OCI-LY1 (cell line): ENCODE measurements at regions not wholly inside any gene's neighbourhood (a gene's known extent, or its start where the extent isn't known, plus 50 kb on each side); places are given as distances from the start of the nearest gene placed in this dataset.
"Not testable (repeated sequence)": the region's sequence is repeated elsewhere in the genome, so short reads cannot be mapped to it uniquely, and the experiment has no call there.

Experiments used
- H2AFZ ChIP-seq: fragments of 200-600 bp; sonication (generic), shearing (Covaris generic); 2 replicates; pipeline ENCODE4 v1.6.0; 2014; ENCODE audit warnings: antibody characterized with exemption, mild to moderate bottlenecking, low read length
- H3F3A ChIP-seq: fragments of 200-600 bp; sonication (generic), shearing (Covaris generic); 2 replicates; pipeline ENCODE4 v1.6.0; 2014; ENCODE audit warnings: mild to moderate bottlenecking, antibody characterized with exemption, low read length, moderate library complexity; ENCODE audit not compliant: insufficient read depth
- H3K27ac ChIP-seq: fragments of 200-600 bp; sonication (generic); 2 replicates; pipeline ENCODE4 v1.5.1; 2014; ENCODE audit warnings: low read length, mixed run types, mild to moderate bottlenecking, low read depth; ENCODE audit not compliant: poor library complexity, severe bottlenecking
- H3K27me3 ChIP-seq: fragments of 200-600 bp; sonication (generic); 2 replicates; pipeline ENCODE4 v1.6.0; 2014; ENCODE audit warnings: antibody characterized with exemption, mild to moderate bottlenecking, low read length, moderate library complexity; ENCODE audit not compliant: insufficient read depth
- H3K36me3 ChIP-seq: fragments of 200-600 bp; sonication (generic); 2 replicates; pipeline ENCODE4 v1.6.1; 2014; ENCODE audit warnings: mild to moderate bottlenecking, antibody characterized with exemption, low read length, moderate library complexity, mixed read lengths; ENCODE audit not compliant: insufficient read depth
- H3K4me1 ChIP-seq: fragments of 200-600 bp; sonication (generic); 2 replicates; pipeline ENCODE4 v1.5.1; 2014; ENCODE audit warnings: mild to moderate bottlenecking, low read length, moderate library complexity; ENCODE audit not compliant: insufficient read depth, severe bottlenecking
- H3K4me2 ChIP-seq: fragments of 200-600 bp; sonication (generic), shearing (Covaris generic); 2 replicates; pipeline ENCODE4 v1.6.1; 2014; ENCODE audit warnings: low read length
- H3K4me3 ChIP-seq: fragments of 200-600 bp; sonication (generic); 2 replicates; pipeline ENCODE4 v1.5.1; 2014; ENCODE audit warnings: low read length, low read depth, mild to moderate bottlenecking, mixed read lengths; ENCODE audit not compliant: poor library complexity, severe bottlenecking
- H3K79me2 ChIP-seq: fragments of 200-600 bp; shearing (Covaris generic); 2 replicates; pipeline ENCODE4 v1.6.1; 2016; ENCODE audit warnings: mixed run types, low read length, mixed read lengths; ENCODE audit not compliant: insufficient read depth
- H3K9ac ChIP-seq: fragments of 200-600 bp; sonication (generic), shearing (Covaris generic); 2 replicates; pipeline ENCODE4 v1.6.1; 2014; ENCODE audit warnings: mild to moderate bottlenecking, low read length, mixed read lengths
- H3K9me2 ChIP-seq: fragments of 200-600 bp; sonication (generic), shearing (Covaris generic); 2 replicates; pipeline ENCODE4 v1.6.1; 2014; ENCODE audit warnings: low read depth, mild to moderate bottlenecking, low read length, mixed read lengths
- H3K9me3 ChIP-seq: fragments of 200-600 bp; shearing (Covaris generic); 2 replicates; pipeline ENCODE4 v1.6.1; 2014; ENCODE audit warnings: low read length, mixed read lengths
- H4K20me1 ChIP-seq: fragments of 200-600 bp; sonication (generic), shearing (Covaris generic); 2 replicates; pipeline ENCODE4 v1.6.0; 2016; ENCODE audit warnings: mild to moderate bottlenecking, low read length; ENCODE audit not compliant: insufficient read depth

- H2AFZ ChIP-seq, H3K27ac ChIP-seq, H3K9ac ChIP-seq, H3K4me3 ChIP-seq, H4K20me1 ChIP-seq, H3K27me3 ChIP-seq, H3K4me1 ChIP-seq, H3K9me3 ChIP-seq, H3K36me3 ChIP-seq, H3F3A ChIP-seq, H3K79me2 ChIP-seq, H3K9me2 ChIP-seq, H3K4me2 ChIP-seq: not testable (repeated sequence)
Measured at GRCh38 chr9:39675211-39675553, 319.7 kb downstream of the SPATA31A1 start.

- not testable (repeated sequence) for H3K4me3 ChIP-seq, H3K4me2 ChIP-seq, H3K36me3 ChIP-seq, H3K9ac ChIP-seq, H4K20me1 ChIP-seq, H3K4me1 ChIP-seq, H3K27me3 ChIP-seq, H3K27ac ChIP-seq, H3K9me2 ChIP-seq, H2AFZ ChIP-seq, H3K9me3 ChIP-seq, H3F3A ChIP-seq, H3K79me2 ChIP-seq
Measured at GRCh38 chr9:39678534-39679263, 323.2 kb downstream of the SPATA31A1 start.

GRCh38 chr9:39680694-39681401 is 325.4 kb downstream of the SPATA31A1 start:
- not testable (repeated sequence) for H4K20me1 ChIP-seq, H3K4me3 ChIP-seq, H3K36me3 ChIP-seq, H3K9me2 ChIP-seq, H3K9ac ChIP-seq, H2AFZ ChIP-seq, H3K4me1 ChIP-seq, H3K27ac ChIP-seq, H3K79me2 ChIP-seq, H3K9me3 ChIP-seq, H3K4me2 ChIP-seq, H3F3A ChIP-seq, H3K27me3 ChIP-seq

- not testable (repeated sequence) for H3K9me3 ChIP-seq, H3F3A ChIP-seq, H2AFZ ChIP-seq, H4K20me1 ChIP-seq, H3K9ac ChIP-seq, H3K4me3 ChIP-seq, H3K27ac ChIP-seq, H3K4me1 ChIP-seq, H3K27me3 ChIP-seq, H3K4me2 ChIP-seq, H3K79me2 ChIP-seq, H3K9me2 ChIP-seq, H3K36me3 ChIP-seq
Measured at GRCh38 chr9:39728862-39729261, 373.4 kb downstream of the SPATA31A1 start.

GRCh38 chr9:39744898-39745297 is 389.4 kb downstream of the SPATA31A1 start:
- H3K36me3 ChIP-seq, H3K27me3 ChIP-seq, H4K20me1 ChIP-seq, H3F3A ChIP-seq, H2AFZ ChIP-seq, H3K9me2 ChIP-seq, H3K9ac ChIP-seq, H3K79me2 ChIP-seq, H3K4me2 ChIP-seq, H3K27ac ChIP-seq, H3K9me3 ChIP-seq, H3K4me1 ChIP-seq, H3K4me3 ChIP-seq: not testable (repeated sequence)

- not testable (repeated sequence) for H4K20me1 ChIP-seq, H3K9me3 ChIP-seq, H3K4me2 ChIP-seq, H2AFZ ChIP-seq, H3K27me3 ChIP-seq, H3K9ac ChIP-seq, H3K27ac ChIP-seq, H3K36me3 ChIP-seq, H3K79me2 ChIP-seq, H3K4me1 ChIP-seq, H3K4me3 ChIP-seq, H3K9me2 ChIP-seq, H3F3A ChIP-seq
Measured at GRCh38 chr9:39775570-39775969, 420.1 kb downstream of the SPATA31A1 start.

- H3K27me3 ChIP-seq, H3K4me2 ChIP-seq, H4K20me1 ChIP-seq, H3F3A ChIP-seq, H2AFZ ChIP-seq, H3K9me3 ChIP-seq, H3K9me2 ChIP-seq, H3K4me3 ChIP-seq, H3K4me1 ChIP-seq, H3K79me2 ChIP-seq, H3K36me3 ChIP-seq, H3K27ac ChIP-seq, H3K9ac ChIP-seq: not testable (repeated sequence)
Measured at GRCh38 chr9:39791356-39791755, 435.9 kb downstream of the SPATA31A1 start.
